ENCODE measurements at regions not wholly inside any gene's neighbourhood (a gene's known extent, or its start where the extent isn't known, plus 50 kb on each side); places are given as distances from the start of the nearest gene placed in this dataset.

DNA sequence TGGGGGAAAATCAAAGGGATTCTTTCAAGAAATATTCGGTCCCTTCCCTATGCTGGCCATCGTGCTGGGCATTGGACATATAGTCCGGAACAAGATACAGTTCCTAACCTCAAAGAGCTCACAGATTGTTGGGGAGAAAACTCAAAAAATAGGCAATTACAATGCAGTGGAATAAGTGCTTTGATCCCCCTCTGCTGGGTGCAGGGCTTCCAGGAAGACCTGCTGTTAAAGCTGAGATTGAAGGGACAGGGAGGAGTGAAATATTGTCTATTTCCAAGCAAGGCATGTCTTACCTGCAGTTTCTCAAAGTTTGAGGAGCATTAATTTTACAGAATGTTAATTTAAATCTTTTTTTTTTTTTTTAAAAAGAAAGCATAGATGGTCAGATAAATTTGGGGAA, 75.1 kb upstream of the SESN3 start:
- no peak for TF ChIP-seq CTCF (IDR thresholded peaks at IDR 0.05; ENCODE audit: low read depth, low read length)
- in situ Hi-C loops (cut with HindIII; ENCODE audit: low sequenced_read_pairs), result no loop called here
- no peak overlapping the region for H3K4me3 ChIP-seq (ENCODE audit: low read depth, low read length)
- DNase-seq (ENCODE audit: low read depth, low spot score), result no peak

DNA sequence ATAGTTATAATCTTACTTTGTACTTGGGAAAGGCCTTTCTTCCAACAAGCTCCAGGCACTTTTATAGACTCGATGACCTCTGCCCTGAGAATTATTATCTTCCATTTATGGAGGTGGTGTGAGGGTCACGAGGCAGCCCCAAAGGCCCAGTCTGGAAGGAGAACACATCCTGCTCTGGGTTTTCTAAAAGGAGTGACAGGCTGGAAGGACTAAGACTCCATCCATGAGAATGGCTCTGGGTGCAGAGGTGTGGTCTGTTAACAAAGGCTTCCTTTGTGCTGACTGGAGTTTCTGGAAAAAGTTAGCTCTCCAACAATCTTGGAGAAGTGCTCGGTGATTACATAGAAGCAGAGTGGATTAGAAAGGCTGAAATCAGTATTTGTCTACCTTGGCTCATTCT, 74.7 kb upstream of the SESN3 start:
- H3K4me3 ChIP-seq (ENCODE audit: low read depth, low read length), result no peak overlapping the region
- no peak for TF ChIP-seq CTCF (IDR thresholded peaks at IDR 0.05; ENCODE audit: low read depth, low read length)
- DNase-seq (ENCODE audit: low read depth, low spot score), result no peak
- in situ Hi-C loops (cut with HindIII; ENCODE audit: low sequenced_read_pairs), result no loop called here

- no peak overlapping the region for H3K4me3 ChIP-seq (ENCODE audit: low read depth, low read length)
- TF ChIP-seq CTCF (IDR thresholded peaks at IDR 0.05; ENCODE audit: low read depth, low read length), result no peak
- DNase-seq (ENCODE audit: low read depth, low spot score), result no peak
- in situ Hi-C loops (cut with HindIII; ENCODE audit: low sequenced_read_pairs), result no loop called here
Observed at GRCh38 chr11:95304777-95305176, 73.8 kb upstream of the SESN3 start.

DNA sequence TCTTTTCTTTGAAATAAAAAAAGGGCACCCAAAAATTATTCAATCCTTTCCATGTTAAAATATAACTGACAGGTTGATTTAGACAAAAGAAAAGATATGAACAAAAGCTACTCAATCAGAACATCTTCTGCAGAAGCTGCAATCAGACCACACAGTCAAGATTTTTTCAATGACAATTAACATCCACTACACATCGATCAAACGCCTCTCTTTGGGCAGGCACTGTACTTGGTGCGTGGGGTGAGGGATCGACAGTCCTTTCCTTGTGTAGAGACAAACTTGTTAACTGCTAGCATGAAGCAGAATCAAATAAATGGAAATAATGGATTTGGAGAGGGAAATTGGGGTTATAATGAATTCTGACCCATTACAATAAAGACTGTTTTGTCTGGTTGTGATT, 71.2 kb upstream of the SESN3 start:
- TF ChIP-seq CTCF (IDR thresholded peaks at IDR 0.05; ENCODE audit: low read depth, low read length), result no peak
- no peak overlapping the region for H3K4me3 ChIP-seq (ENCODE audit: low read depth, low read length)
- no peak for DNase-seq (ENCODE audit: low read depth, low spot score)
- in situ Hi-C loops (cut with HindIII; ENCODE audit: low sequenced_read_pairs), result no loop called here

DNA sequence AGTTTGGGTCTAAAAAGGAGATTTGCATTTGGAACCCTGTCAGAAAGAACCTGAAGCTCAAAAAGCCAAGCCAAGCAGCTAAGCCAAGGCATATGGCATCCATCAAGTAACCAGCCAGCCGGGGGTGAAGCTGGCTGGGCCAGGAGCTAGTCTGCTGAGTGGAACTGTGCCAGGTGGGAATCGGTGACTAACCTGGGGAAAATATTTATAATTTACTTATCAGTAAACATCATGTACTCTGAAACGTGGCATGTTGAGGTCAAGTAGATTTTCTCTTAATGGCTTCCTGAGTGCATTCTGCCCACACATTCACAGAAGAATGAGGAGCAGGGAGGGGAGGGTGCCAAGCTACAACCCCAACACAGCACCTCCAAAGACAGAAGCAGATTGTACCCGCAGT, 70.5 kb upstream of the SESN3 start:
- in situ Hi-C loops (cut with HindIII; ENCODE audit: low sequenced_read_pairs), result no loop called here
- TF ChIP-seq CTCF (IDR thresholded peaks at IDR 0.05; ENCODE audit: low read depth, low read length), result no peak
- no peak for DNase-seq (ENCODE audit: low read depth, low spot score)

GRCh38 chr11:95299078-95299679, 68.2 kb upstream of the SESN3 start:
- DNase-seq (ENCODE audit: low read depth, low spot score), result peak; percentile 58
- in situ Hi-C loops (cut with HindIII; ENCODE audit: low sequenced_read_pairs), result no loop called here
- H3K4me3 ChIP-seq (ENCODE audit: low read depth, low read length), result no peak overlapping the region

More for the DNA sequence above, 70.5 kb upstream of the SESN3 start:
- H3K4me3 ChIP-seq (ENCODE audit: low read depth, low read length), result no peak overlapping the region

More at GRCh38 chr11:95299078-95299679, 68.2 kb upstream of the SESN3 start:
- TF ChIP-seq CTCF (IDR thresholded peaks at IDR 0.05; ENCODE audit: low read depth, low read length), result no peak
